DMS 273 (cell line): ENCODE measurements at regions not wholly inside any gene's neighbourhood (a gene's known extent, or its start where the extent isn't known, plus 50 kb on each side); places are given as distances from the start of the nearest gene placed in this dataset.
"Not testable (repeated sequence)": the region's sequence is repeated elsewhere in the genome, so short reads cannot be mapped to it uniquely, and the experiment has no call there.

Experiments
- DNase-seq: peaks from one replicate; lab custom pipeline; 2025; ENCODE audit not compliant: unreplicated experiment; lab: John Stamatoyannopoulos, UW

GRCh38 chr6:71360556-71361335 lies 72.1 kb downstream of the OGFRL1 start:
- not testable (repeated sequence) for DNase-seq

GRCh38 chr6:71364889-71365542 lies 76.4 kb downstream of the OGFRL1 start:
- DNase-seq, result no peak

DNA sequence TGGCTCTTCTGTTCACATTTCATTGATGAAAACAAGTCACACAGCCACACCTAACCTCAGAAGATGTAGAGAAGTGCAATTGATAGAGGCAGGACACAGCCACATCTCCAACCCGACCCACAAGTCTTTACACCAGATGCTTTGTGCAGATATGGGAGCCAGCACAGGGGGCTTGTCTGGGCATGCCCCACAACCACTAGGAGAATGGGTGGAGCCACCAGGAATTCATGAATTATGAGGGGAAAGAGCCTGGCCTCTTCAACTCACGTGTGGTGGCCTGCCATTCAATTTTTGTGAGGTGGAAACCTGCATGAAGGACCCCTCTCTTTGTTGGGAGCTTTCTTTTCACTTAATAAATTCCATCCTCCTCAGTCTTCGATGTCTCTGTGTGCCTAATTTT lies 79.1 kb downstream of the OGFRL1 start:
- DNase-seq, result peak; percentile 41

- DNase-seq, result no peak
These were observed 79.7 kb downstream of the OGFRL1 start for GRCh38 chr6:71368284-71368683.

- no peak for DNase-seq
These were observed 82.9 kb downstream of the OGFRL1 start for GRCh38 chr6:71371559-71371958.

GRCh38 chr6:71373943-71374342 lies 85.3 kb downstream of the OGFRL1 start:
- no peak for DNase-seq

- DNase-seq, result no peak
These were observed 87.1 kb downstream of the OGFRL1 start for GRCh38 chr6:71375676-71376075.

DNA sequence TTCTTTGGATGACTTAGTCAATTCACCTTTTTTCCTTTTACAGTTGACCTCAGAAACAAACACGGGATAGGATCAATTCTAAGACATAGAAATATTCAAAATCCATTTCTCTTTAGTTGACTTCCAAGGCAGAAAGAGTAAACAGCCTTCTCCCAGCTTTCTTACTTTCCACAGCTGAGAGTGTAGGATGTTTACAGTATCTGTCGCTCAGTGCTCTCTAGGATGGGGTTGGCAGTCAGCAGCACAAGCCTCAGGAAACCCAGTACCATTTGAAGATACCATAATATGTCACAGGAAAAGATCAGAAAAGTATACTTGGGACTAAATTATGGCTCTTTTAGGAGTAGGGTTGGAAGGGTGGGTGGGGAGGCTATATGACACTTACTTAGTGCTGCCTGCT lies 88.2 kb downstream of the OGFRL1 start:
- no peak for DNase-seq

DNA sequence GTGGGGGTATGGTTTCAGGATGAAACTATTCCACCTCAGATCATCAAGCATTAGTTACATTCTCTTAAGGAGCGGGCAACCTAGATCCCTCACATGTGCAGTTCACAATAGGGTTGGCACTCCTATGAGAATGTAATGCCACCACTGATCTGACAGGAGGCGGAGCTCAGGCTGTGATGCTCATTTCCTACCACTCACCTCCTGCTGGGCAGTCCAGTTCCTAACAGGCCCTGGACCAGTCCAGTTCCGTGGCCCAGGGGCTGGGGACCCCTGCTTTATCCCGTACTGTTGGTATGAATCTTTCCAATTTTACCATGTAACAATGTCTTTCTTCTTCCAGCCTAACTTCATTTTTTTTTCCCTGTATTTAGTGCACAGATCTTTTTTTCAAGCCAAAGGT lies 94.9 kb downstream of the OGFRL1 start:
- peak; percentile 20 for DNase-seq

DNA sequence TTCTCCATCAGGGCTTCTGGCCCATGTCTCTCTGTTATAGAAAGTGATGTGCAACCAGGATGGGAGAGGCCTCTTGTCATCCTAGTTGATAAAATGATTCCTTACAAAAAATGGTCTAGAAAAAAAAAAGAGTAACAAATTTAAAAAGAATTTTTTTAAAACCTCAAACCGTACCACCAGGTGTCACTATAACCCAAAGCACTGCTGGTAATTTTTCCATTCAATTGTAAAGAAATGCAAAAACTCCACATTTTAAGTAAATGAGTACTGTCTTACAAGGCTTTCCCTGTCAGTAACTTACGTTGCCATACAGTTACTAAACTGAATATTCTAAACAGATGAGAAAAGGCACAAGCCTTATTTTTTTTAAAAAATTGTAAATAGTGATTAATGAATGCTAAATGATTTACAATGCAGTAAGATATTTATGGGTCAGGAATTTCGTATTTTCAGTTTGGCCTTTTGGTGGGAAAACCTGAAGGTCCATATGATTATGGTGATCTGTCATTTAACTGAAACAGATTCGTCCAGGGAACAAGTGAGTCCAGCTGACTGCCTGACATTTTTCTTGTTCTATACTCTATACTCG lies 95.4 kb downstream of the OGFRL1 start:
- peak; percentile 67 for DNase-seq

GRCh38 chr6:71385111-71385822 lies 96.7 kb downstream of the OGFRL1 start:
- no peak for DNase-seq

GRCh38 chr6:71386215-71386614 lies 97.6 kb downstream of the OGFRL1 start:
- no peak for DNase-seq

- no peak for DNase-seq
These were observed 98.6 kb downstream of the OGFRL1 start for GRCh38 chr6:71387179-71387578.

GRCh38 chr6:71388068-71388744 lies 99.6 kb downstream of the OGFRL1 start:
- no peak for DNase-seq

DNA sequence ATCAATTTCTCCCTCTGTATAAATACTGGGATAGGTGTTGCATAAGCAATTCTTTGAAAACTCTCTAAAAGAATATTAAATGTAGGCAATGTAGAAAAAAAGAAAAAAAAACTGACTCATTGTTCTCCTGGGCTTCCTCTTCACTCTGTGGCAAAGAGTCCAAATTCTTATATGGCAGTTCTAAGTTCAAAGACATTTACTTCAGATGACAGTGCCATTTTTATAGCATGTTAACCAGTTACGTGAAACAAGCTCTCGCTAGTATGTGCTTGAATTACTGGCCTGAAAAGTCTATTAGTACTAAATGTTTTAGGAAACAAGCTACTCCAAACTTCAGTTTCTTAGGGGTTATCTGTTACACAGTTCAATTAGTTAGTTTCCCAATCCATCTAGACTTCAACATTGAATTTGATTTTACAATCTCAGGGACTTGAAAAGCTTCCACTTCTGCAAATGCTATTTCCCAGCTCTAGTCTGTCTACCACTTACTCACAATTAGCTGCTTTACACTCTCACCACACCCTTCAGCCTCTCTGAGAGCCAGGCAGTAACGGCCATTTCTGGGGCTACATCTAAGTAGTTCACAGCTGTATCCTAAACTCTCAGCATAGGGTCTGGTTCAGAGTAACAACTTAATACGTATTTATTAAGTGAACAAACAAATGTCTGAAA lies 100.4 kb downstream of the OGFRL1 start:
- DNase-seq, result no peak

DNA sequence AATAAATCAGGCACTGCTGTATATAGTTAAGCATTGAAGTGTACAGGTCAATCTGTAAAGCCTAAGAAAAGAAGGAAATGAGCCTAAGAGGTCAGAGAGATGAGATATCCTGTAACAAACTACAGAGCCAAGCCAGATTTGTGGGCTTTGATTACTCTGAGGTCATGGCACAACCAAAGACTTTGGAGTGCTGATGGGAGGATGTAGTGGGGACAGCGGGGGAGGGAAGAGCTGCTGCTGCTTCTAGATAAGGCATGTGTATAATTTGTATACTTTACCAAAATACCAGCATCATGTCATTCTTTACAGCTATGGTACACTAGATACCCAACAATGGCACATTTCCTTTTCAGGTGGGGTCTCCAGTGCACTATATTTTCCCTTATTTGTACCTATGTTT lies 102.5 kb downstream of the OGFRL1 start:
- DNase-seq, result no peak

- DNase-seq, result no peak
These were observed 103.7 kb downstream of the OGFRL1 start for GRCh38 chr6:71392276-71392675.

GRCh38 chr6:71393471-71393870 lies 104.9 kb downstream of the OGFRL1 start:
- DNase-seq, result no peak

- DNase-seq, result no peak
These were observed 105.4 kb downstream of the OGFRL1 start for GRCh38 chr6:71393981-71394432.

DNA sequence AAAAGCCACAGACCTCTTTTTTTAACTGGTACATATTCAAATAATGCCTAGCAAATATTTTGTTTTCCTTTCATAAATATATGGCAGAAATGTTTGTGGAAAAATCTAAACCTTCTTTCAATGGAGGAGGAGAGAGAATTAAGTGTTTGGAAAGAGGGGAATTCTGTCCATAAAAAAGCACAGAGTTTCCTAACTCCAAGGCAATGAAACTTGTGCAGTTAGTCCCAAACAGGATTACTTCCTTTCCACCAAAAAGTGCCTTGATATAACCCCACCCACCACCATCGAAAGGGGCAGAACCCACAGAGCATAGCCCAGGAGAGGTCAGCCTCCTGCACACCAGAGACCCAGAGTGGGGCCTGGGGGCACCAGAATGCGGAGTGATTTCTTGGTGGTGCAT lies 106.3 kb downstream of the OGFRL1 start:
- no peak for DNase-seq
